Vagina (tissue), 2 donors: ENCODE measurements at regions not wholly inside any gene's neighbourhood (a gene's known extent, or its start where the extent isn't known, plus 50 kb on each side); places are given as distances from the start of the nearest gene placed in this dataset.

Experiments
- DNase-seq, 2 donors: peaks; one replicate each; pipeline ENCODE4 v3.0.0-alpha.2; 2017; ENCODE audit errors: extremely low spot score in 2 of 2
- H3K27ac ChIP-seq: fragments of 200-600 bp; sonication (generic); one replicate; pipeline ENCODE4 v1.5.1; 2019
- H3K27me3 ChIP-seq: fragments of 200-600 bp; sonication (generic); one replicate; pipeline ENCODE4 v1.5.1; 2019
- H3K36me3 ChIP-seq, 2 donors: fragments of 200-600 bp; sonication (generic); one replicate each; pipeline ENCODE4 v1.5.1; 2017 to 2019
- H3K4me1 ChIP-seq: fragments of 200-600 bp; sonication (generic); one replicate; pipeline ENCODE4 v1.5.1; 2019
- H3K4me3 ChIP-seq, 2 donors: fragments of 200-600 bp; sonication (generic); 1 replicate in 1 of 2; 2 replicates in 1 of 2; pipeline ENCODE4 v1.5.1; 2016 to 2019
- H3K9me3 ChIP-seq: fragments of 200-600 bp; sonication (generic); one replicate; pipeline ENCODE4 v1.5.1; 2019
- POLR2A ChIP-seq, 2 donors: fragments of 450-650 bp; IDR thresholded peaks; one replicate each; pipeline ENCODE4 v1.6.1; 2017; ENCODE audit warnings: antibody characterized with exemption in 2 of 2, mild to moderate bottlenecking in 2 of 2, moderate library complexity in 2 of 2
- POLR2AphosphoS5 ChIP-seq, 2 donors: sonication (generic); formaldehyde crosslinking; IDR thresholded peaks; one replicate each; pipeline ENCODE4 v1.9.0; 2017; ENCODE audit warnings: antibody characterized with exemption in 2 of 2, mild to moderate bottlenecking in 2 of 2, low read depth in 1 of 2; ENCODE audit not compliant: insufficient read depth in 1 of 2
- intact Hi-C: fragments of 100-400 bp; cut with DNase I; formaldehyde crosslinking; loops from one replicate; pipeline ENCODE4 v1.15.1; 2023
- TF ChIP-seq, protein P1 (sequence below), 3 experiments: fragments of 450-650 bp in 2 of 3; fragments of 200-600 bp in 1 of 3; sonication (generic) in 1 of 3; IDR thresholded peaks; one replicate each; pipeline ENCODE4 v1.5.1; 2017 to 2019; ENCODE audit warnings: antibody characterized with exemption in 3 of 3, mild to moderate bottlenecking in 2 of 3, moderate library complexity in 2 of 3

- H3K4me1 ChIP-seq: no peaks in the 10 kb centered on the region
- no peak overlapping the region for H3K4me3 ChIP-seq
- no peak for DNase-seq
- no peaks in the 10 kb centered on the region for H3K27me3 ChIP-seq
- intact Hi-C loops: no loop called here
- H3K27ac ChIP-seq: no peak overlapping the region
- no peaks in the 10 kb centered on the region for H3K9me3 ChIP-seq
- no peaks in the 10 kb centered on the region for H3K36me3 ChIP-seq
- TF ChIP-seq POLR2AphosphoS5 (IDR thresholded peaks at IDR 0.05; ENCODE audit: insufficient read depth in 1 of 2, low read depth in 1 of 2) (no peak), POLR2A (IDR thresholded peaks at IDR 0.05) (no peak)
- TF ChIP-seq, protein P1, sequence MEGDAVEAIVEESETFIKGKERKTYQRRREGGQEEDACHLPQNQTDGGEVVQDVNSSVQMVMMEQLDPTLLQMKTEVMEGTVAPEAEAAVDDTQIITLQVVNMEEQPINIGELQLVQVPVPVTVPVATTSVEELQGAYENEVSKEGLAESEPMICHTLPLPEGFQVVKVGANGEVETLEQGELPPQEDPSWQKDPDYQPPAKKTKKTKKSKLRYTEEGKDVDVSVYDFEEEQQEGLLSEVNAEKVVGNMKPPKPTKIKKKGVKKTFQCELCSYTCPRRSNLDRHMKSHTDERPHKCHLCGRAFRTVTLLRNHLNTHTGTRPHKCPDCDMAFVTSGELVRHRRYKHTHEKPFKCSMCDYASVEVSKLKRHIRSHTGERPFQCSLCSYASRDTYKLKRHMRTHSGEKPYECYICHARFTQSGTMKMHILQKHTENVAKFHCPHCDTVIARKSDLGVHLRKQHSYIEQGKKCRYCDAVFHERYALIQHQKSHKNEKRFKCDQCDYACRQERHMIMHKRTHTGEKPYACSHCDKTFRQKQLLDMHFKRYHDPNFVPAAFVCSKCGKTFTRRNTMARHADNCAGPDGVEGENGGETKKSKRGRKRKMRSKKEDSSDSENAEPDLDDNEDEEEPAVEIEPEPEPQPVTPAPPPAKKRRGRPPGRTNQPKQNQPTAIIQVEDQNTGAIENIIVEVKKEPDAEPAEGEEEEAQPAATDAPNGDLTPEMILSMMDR (IDR thresholded peaks at IDR 0.05): no peak
Observed at GRCh38 chr2:129302106-129302505, 677.4 kb upstream of the RAB6C start.

DNA sequence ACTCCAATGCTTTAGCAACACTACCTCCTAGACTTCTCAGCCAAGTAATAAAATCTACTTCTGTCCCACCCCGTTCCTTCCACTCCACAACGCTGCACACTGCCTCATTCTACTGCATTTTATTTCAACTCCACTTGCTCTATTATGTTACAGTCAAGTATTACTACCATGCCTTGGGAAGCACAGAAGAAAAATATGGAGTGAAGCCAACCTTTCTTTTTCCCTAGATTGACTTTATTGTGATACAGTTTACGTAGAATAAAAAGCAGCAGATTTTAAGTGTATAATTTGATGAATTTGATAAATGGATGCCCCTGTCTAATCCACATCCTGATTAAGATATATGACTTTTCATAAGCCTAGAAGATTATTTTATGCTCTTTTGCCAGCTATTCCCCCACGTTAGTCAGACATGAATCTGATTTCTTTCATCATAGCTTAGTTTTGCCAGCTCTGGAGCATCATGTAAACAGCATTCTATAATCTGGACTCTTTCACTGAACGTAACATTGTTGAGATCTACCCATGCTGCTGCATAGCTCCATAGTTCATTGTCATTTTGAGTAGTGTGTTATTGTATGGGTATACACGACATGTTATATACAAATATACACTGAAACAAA, 676.8 kb upstream of the RAB6C start:
- H3K27ac ChIP-seq: no peak overlapping the region

GRCh38 chr2:129314120-129314519, 665.3 kb upstream of the RAB6C start:
- intact Hi-C loops: no loop called here
- no peak overlapping the region for H3K27ac ChIP-seq
- H3K36me3 ChIP-seq: no peaks in the 10 kb centered on the region
- no peaks in the 10 kb centered on the region for H3K27me3 ChIP-seq
- H3K4me1 ChIP-seq: no peaks in the 10 kb centered on the region
- no peak overlapping the region for H3K4me3 ChIP-seq
- H3K9me3 ChIP-seq: no peaks in the 10 kb centered on the region
- no peak for DNase-seq
- TF ChIP-seq POLR2A (IDR thresholded peaks at IDR 0.05): no peak
- no peak for TF ChIP-seq POLR2AphosphoS5 (IDR thresholded peaks at IDR 0.05; ENCODE audit: insufficient read depth in 1 of 2, low read depth in 1 of 2)
- TF ChIP-seq, protein P1 (IDR thresholded peaks at IDR 0.05): no peak

More for the DNA sequence above, 676.8 kb upstream of the RAB6C start:
- H3K27me3 ChIP-seq: no peaks in the 10 kb centered on the region
- no peak overlapping the region for H3K4me3 ChIP-seq
- no peak for DNase-seq
- H3K9me3 ChIP-seq: no peaks in the 10 kb centered on the region
- TF ChIP-seq, protein P1 (IDR thresholded peaks at IDR 0.05): no peak
- TF ChIP-seq POLR2AphosphoS5 (IDR thresholded peaks at IDR 0.05; ENCODE audit: insufficient read depth in 1 of 2, low read depth in 1 of 2) (no peak), POLR2A (IDR thresholded peaks at IDR 0.05) (no peak)
- no peaks in the 10 kb centered on the region for H3K36me3 ChIP-seq
- intact Hi-C loops: no loop called here
- H3K4me1 ChIP-seq: no peaks in the 10 kb centered on the region

- H3K4me3 ChIP-seq: no peak overlapping the region
- TF ChIP-seq POLR2AphosphoS5 (IDR thresholded peaks at IDR 0.05; ENCODE audit: insufficient read depth in 1 of 2, low read depth in 1 of 2) (no peak), POLR2A (IDR thresholded peaks at IDR 0.05) (no peak)
- TF ChIP-seq, protein P1 (IDR thresholded peaks at IDR 0.05): no peak
- H3K27me3 ChIP-seq: no peaks in the 10 kb centered on the region
- no peak for DNase-seq
- H3K4me1 ChIP-seq: no peaks in the 10 kb centered on the region
- no peak overlapping the region for H3K27ac ChIP-seq
- intact Hi-C loops: no loop called here
- H3K9me3 ChIP-seq: no peaks in the 10 kb centered on the region
- no peaks in the 10 kb centered on the region for H3K36me3 ChIP-seq
Observed at GRCh38 chr2:129318581-129319421, 660.7 kb upstream of the RAB6C start.

GRCh38 chr2:129319422-129319717, 660.1 kb upstream of the RAB6C start:
- Histone ChIP-seq H3K4me3 (no peak overlapping the region), H3K4me1 (no peaks in the 10 kb centered on the region), H3K27me3 (no peaks in the 10 kb centered on the region), H3K36me3 (no peaks in the 10 kb centered on the region), H3K27ac (no peak overlapping the region), H3K9me3 (no peaks in the 10 kb centered on the region)
- no peak for DNase-seq
- TF ChIP-seq, protein P1 (IDR thresholded peaks at IDR 0.05): no peak
- no peak for TF ChIP-seq POLR2AphosphoS5 (IDR thresholded peaks at IDR 0.05; ENCODE audit: insufficient read depth in 1 of 2, low read depth in 1 of 2)
- no peak for TF ChIP-seq POLR2A (IDR thresholded peaks at IDR 0.05)
- intact Hi-C loops: no loop called here
